ENCODE measurements at regions not wholly inside any gene's neighbourhood (a gene's known extent, or its start where the extent isn't known, plus 50 kb on each side); places are given as distances from the start of the nearest gene placed in this dataset.
A peak's percentile ranks its signal among the peaks of the same experiment; 100 is the strongest.

DNA sequence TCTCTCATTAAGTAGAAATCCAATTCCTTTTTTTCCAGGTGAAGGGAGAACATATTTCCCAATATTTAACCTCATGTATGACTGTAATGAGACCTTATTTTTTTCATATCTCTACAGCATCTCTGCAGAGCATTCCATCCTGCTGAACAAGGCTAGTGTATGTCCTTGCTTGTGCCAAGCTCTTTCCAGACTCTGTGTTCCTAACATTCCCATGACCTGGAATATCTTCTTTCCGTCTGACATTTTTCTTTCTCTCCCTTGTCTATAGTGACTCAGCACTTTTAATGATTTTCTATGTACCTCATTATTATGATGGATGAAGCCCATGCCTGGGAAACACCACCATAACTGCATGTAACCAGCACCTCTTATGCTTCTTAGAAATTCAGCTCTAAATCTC lies 278.3 kb upstream of the NRIP1 start:
- no peak overlapping the region for H3K4me3 ChIP-seq (ENCODE audit: low read depth, low read length)
- H3K9me3 ChIP-seq (ENCODE audit: control insufficient read depth, insufficient read depth, low read depth, low read length), result no peaks in the 10 kb centered on the region
- no peaks in the 10 kb centered on the region for H3K36me3 ChIP-seq (ENCODE audit: control insufficient read depth, insufficient read depth, low read length)
- no peaks in the 10 kb centered on the region for H3K27me3 ChIP-seq (ENCODE audit: control insufficient read depth, insufficient read depth, low read length)
- no peak overlapping the region for H3K9ac ChIP-seq (ENCODE audit: low read length)
- no peak overlapping the region for H3K27ac ChIP-seq (ENCODE audit: low read depth, low read length)
- no peaks in the 10 kb centered on the region for H3K4me1 ChIP-seq (ENCODE audit: control insufficient read depth, insufficient read depth, low read length)

DNA sequence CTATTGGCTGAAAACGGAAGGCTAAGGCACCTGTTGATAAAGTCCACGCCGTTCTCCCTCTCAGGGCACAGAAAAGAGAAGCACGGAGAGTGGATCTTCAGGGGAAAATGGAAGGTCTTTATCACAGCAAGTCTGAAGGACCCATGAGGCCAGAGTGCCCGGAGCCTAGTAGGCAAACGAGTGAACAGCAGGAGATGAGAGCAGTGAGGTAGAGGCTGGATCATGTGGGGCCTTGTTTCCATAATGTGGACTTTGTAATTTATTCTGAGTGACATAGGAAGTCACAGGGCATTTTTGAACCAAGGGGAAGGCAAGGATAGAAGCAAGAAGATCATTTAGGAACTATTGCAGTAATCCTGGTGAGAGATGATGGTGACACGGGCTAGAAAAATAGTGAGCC lies 287.2 kb upstream of the NRIP1 start:
- Histone ChIP-seq H3K9me3 (ENCODE audit: control insufficient read depth, insufficient read depth, low read depth, low read length) (no peaks in the 10 kb centered on the region), H3K27me3 (ENCODE audit: control insufficient read depth, insufficient read depth, low read length) (no peaks in the 10 kb centered on the region), H3K27ac (ENCODE audit: low read depth, low read length) (no peak overlapping the region), H3K4me3 (ENCODE audit: low read depth, low read length) (no peak overlapping the region), H3K9ac (ENCODE audit: low read length) (no peak overlapping the region), H3K4me1 (ENCODE audit: control insufficient read depth, insufficient read depth, low read length) (no peaks in the 10 kb centered on the region), H3K36me3 (ENCODE audit: control insufficient read depth, insufficient read depth, low read length) (no peaks in the 10 kb centered on the region)

- Histone ChIP-seq H3K4me1 (ENCODE audit: control insufficient read depth, insufficient read depth, low read length) (no peaks in the 10 kb centered on the region), H3K36me3 (ENCODE audit: control insufficient read depth, insufficient read depth, low read length) (no peaks in the 10 kb centered on the region), H3K4me3 (ENCODE audit: low read depth, low read length) (no peak overlapping the region), H3K9ac (ENCODE audit: low read length) (no peak overlapping the region), H3K27me3 (ENCODE audit: control insufficient read depth, insufficient read depth, low read length) (no peaks in the 10 kb centered on the region), H3K27ac (ENCODE audit: low read depth, low read length) (no peak overlapping the region), H3K9me3 (ENCODE audit: control insufficient read depth, insufficient read depth, low read depth, low read length) (no peaks in the 10 kb centered on the region)
Measured at GRCh38 chr21:15353546-15353945, 288.7 kb upstream of the NRIP1 start.

- Histone ChIP-seq H3K4me1 (ENCODE audit: control insufficient read depth, insufficient read depth, low read length) (no peaks in the 10 kb centered on the region), H3K4me3 (ENCODE audit: low read depth, low read length) (no peak overlapping the region), H3K36me3 (ENCODE audit: control insufficient read depth, insufficient read depth, low read length) (no peaks in the 10 kb centered on the region), H3K9me3 (ENCODE audit: control insufficient read depth, insufficient read depth, low read depth, low read length) (no peaks in the 10 kb centered on the region), H3K27ac (ENCODE audit: low read depth, low read length) (no peak overlapping the region), H3K27me3 (ENCODE audit: control insufficient read depth, insufficient read depth, low read length) (no peaks in the 10 kb centered on the region), H3K9ac (ENCODE audit: low read length) (no peak overlapping the region)
Measured at GRCh38 chr21:15354516-15354915, 289.7 kb upstream of the NRIP1 start.

- H3K27me3 ChIP-seq (ENCODE audit: control insufficient read depth, insufficient read depth, low read length), result no peaks in the 10 kb centered on the region
- no peak overlapping the region for H3K27ac ChIP-seq (ENCODE audit: low read depth, low read length)
- no peaks in the 10 kb centered on the region for H3K36me3 ChIP-seq (ENCODE audit: control insufficient read depth, insufficient read depth, low read length)
- no peak overlapping the region for H3K4me3 ChIP-seq (ENCODE audit: low read depth, low read length)
- H3K4me1 ChIP-seq (ENCODE audit: control insufficient read depth, insufficient read depth, low read length), result no peaks in the 10 kb centered on the region
- H3K9ac ChIP-seq (ENCODE audit: low read length), result no peak overlapping the region
- H3K9me3 ChIP-seq (ENCODE audit: control insufficient read depth, insufficient read depth, low read depth, low read length), result no peaks in the 10 kb centered on the region
Measured at GRCh38 chr21:15355066-15355465, 290.3 kb upstream of the NRIP1 start.

DNA sequence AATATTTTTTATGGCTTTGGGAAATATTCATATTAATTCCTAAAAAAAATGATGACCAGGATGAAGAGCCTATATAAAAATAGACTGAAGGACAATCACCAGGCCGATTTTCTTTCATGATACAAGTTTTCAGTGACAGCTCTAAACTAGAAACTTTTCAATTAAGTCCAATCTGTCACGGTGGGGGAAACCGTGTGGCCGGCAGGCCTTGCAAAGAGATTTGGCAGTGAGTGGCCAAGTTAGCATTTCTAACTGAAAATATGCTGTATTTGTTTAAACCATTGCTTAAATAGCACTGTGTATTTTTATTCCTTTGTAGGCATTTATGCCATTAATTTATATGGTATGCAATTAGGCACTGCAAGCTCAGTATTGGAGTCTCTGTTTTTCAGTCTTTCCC lies 294.5 kb upstream of the NRIP1 start:
- Histone ChIP-seq H3K9me3 (ENCODE audit: control insufficient read depth, insufficient read depth, low read depth, low read length) (no peaks in the 10 kb centered on the region), H3K4me1 (ENCODE audit: control insufficient read depth, insufficient read depth, low read length) (no peaks in the 10 kb centered on the region), H3K27me3 (ENCODE audit: control insufficient read depth, insufficient read depth, low read length) (no peaks in the 10 kb centered on the region), H3K4me3 (ENCODE audit: low read depth, low read length) (no peak overlapping the region), H3K36me3 (ENCODE audit: control insufficient read depth, insufficient read depth, low read length) (no peaks in the 10 kb centered on the region), H3K27ac (ENCODE audit: low read depth, low read length) (no peak overlapping the region), H3K9ac (ENCODE audit: low read length) (no peak overlapping the region)

DNA sequence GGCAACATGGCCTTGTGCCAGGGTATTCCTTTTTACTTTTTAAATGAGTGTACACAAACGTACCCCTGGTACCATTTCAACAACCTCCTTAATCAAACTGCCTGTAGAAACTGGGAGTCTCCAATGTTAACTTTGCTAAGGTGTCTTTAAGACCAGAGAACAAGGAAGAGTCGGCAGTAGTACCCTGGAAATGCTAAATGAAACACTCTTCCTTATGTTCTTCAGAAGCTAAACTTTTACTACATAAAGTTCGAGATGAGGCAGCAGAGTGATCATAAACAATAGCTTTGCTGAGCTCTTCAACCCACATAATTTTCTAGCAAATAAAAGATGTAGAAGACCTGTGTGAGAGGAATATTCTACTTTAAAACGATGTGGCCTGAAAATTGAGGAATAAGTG lies 297.7 kb upstream of the NRIP1 start:
- Histone ChIP-seq H3K27ac (ENCODE audit: low read depth, low read length) (no peak overlapping the region), H3K27me3 (ENCODE audit: control insufficient read depth, insufficient read depth, low read length) (no peaks in the 10 kb centered on the region), H3K9me3 (ENCODE audit: control insufficient read depth, insufficient read depth, low read depth, low read length) (peaks cover 20% of the 10 kb centered on the region), H3K9ac (ENCODE audit: low read length) (no peak overlapping the region), H3K4me3 (ENCODE audit: low read depth, low read length) (no peak overlapping the region), H3K36me3 (ENCODE audit: control insufficient read depth, insufficient read depth, low read length) (no peaks in the 10 kb centered on the region), H3K4me1 (ENCODE audit: control insufficient read depth, insufficient read depth, low read length) (peaks cover 9% of the 10 kb centered on the region)

- H3K4me3 ChIP-seq (ENCODE audit: low read depth, low read length), result no peak overlapping the region
- H3K27ac ChIP-seq (ENCODE audit: low read depth, low read length), result no peak overlapping the region
- peaks cover 9% of the 10 kb centered on the region for H3K4me1 ChIP-seq (ENCODE audit: control insufficient read depth, insufficient read depth, low read length)
- no peaks in the 10 kb centered on the region for H3K36me3 ChIP-seq (ENCODE audit: control insufficient read depth, insufficient read depth, low read length)
- peaks cover 20% of the 10 kb centered on the region for H3K9me3 ChIP-seq (ENCODE audit: control insufficient read depth, insufficient read depth, low read depth, low read length)
- no peak overlapping the region for H3K9ac ChIP-seq (ENCODE audit: low read length)
- H3K27me3 ChIP-seq (ENCODE audit: control insufficient read depth, insufficient read depth, low read length), result no peaks in the 10 kb centered on the region
Measured at GRCh38 chr21:15363921-15364320, 299.1 kb upstream of the NRIP1 start.

DNA sequence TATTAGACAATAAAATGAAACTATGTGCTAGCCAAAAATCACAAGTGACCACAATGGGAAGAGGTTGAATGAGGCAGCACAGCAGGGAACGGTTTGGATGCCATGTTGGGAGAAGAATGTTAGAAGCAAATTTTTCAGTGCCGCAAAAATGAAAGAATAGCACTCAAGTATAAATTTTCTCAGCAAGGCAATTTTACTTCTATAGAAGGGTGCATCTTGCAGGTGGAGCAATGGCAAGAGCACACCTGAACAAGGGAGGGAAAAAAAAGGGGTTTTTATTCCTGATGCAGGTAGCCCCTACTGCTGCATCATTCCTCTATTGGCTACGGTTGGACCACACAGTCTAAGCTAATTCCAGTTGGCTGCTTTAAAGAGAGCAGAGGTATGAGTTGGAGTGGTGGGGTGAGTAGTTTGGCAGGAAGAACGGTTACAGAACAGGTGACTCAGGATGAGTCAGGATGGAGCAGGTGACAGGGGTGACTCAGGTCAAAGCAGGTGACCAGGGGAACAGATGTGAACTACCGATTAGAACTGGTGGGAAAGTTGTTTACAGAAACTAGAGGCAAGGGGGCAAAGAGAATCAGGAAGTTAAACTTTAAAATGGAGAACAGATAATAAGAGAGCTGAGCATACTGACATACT lies 301.1 kb upstream of the NRIP1 start:
- Histone ChIP-seq H3K9me3 (ENCODE audit: control insufficient read depth, insufficient read depth, low read depth, low read length) (peaks cover 20% of the 10 kb centered on the region), H3K36me3 (ENCODE audit: control insufficient read depth, insufficient read depth, low read length) (no peaks in the 10 kb centered on the region), H3K4me3 (ENCODE audit: low read depth, low read length) (no peak overlapping the region), H3K27me3 (ENCODE audit: control insufficient read depth, insufficient read depth, low read length) (no peaks in the 10 kb centered on the region), H3K9ac (ENCODE audit: low read length) (no peak overlapping the region), H3K4me1 (ENCODE audit: control insufficient read depth, insufficient read depth, low read length) (peaks cover 9% of the 10 kb centered on the region), H3K27ac (ENCODE audit: low read depth, low read length) (no peak overlapping the region)

- Histone ChIP-seq H3K4me1 (ENCODE audit: control insufficient read depth, insufficient read depth, low read length) (peaks cover 9% of the 10 kb centered on the region), H3K4me3 (ENCODE audit: low read depth, low read length) (no peak overlapping the region), H3K36me3 (ENCODE audit: control insufficient read depth, insufficient read depth, low read length) (no peaks in the 10 kb centered on the region), H3K9me3 (ENCODE audit: control insufficient read depth, insufficient read depth, low read depth, low read length) (peaks cover 20% of the 10 kb centered on the region), H3K27ac (ENCODE audit: low read depth, low read length) (peak overlapping the region; percentile 95), H3K27me3 (ENCODE audit: control insufficient read depth, insufficient read depth, low read length) (no peaks in the 10 kb centered on the region), H3K9ac (ENCODE audit: low read length) (no peak overlapping the region)
Measured at GRCh38 chr21:15366555-15366954, 301.8 kb upstream of the NRIP1 start.

DNA sequence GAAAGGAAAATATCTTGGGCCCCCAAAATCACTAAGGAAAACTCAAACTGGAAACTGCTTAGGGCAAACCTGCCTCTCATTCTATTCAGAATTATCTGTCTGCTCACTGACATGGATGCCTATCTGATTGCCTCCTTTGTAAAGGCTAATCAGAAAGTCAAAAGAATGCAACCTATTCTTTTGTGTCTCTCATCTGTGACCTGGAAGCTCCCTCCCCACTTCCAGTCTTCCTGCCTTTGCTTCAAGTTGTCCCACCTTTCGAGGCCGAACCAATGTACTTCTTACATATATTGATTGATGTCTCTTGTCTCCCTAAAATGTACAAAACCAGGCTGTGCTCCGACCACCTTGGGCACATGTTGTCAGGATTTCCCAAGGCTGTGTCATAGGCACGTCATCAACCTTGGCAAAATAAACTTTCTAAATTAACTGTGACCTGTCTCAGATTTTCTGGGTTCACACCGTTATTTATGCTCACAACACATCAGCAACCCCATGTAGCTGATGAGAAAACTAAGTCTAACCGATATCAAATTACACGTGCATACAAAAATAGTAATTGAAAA lies 302.3 kb upstream of the NRIP1 start:
- Histone ChIP-seq H3K9ac (ENCODE audit: low read length) (no peak overlapping the region), H3K27ac (ENCODE audit: low read depth, low read length) (peak overlapping the region; percentile 95), H3K4me1 (ENCODE audit: control insufficient read depth, insufficient read depth, low read length) (peaks cover 9% of the 10 kb centered on the region), H3K27me3 (ENCODE audit: control insufficient read depth, insufficient read depth, low read length) (no peaks in the 10 kb centered on the region), H3K4me3 (ENCODE audit: low read depth, low read length) (0 out of 2 replicates have a peak overlapping the region, but pooled peaks have one; percentile 33), H3K36me3 (ENCODE audit: control insufficient read depth, insufficient read depth, low read length) (no peaks in the 10 kb centered on the region), H3K9me3 (ENCODE audit: control insufficient read depth, insufficient read depth, low read depth, low read length) (peaks cover 20% of the 10 kb centered on the region)
